SK-N-MC (cell line): ENCODE measurements at regions not wholly inside any gene's neighbourhood (a gene's known extent, or its start where the extent isn't known, plus 50 kb on each side); places are given as distances from the start of the nearest gene placed in this dataset.

Experiments
- EZH2 ChIP-seq: fragments of 200-600 bp; sonication (generic); IDR thresholded peaks from one replicate; pipeline ENCODE4 v1.6.1; 2017; ENCODE audit warnings: antibody characterized with exemption
- FOXP2 ChIP-seq: optimal IDR thresholded peaks from 2 replicates; pipeline ENCODE3; 2011; ENCODE audit warnings: mild to moderate bottlenecking, moderate library complexity; ENCODE audit not compliant: insufficient read depth; ENCODE audit errors: extremely low read length, control extremely low read depth

GRCh38 chr15:69816522-69816921 is 281.2 kb downstream of the TLE3 start:
- TF ChIP-seq EZH2 = no peak
- TF ChIP-seq FOXP2 = no peak
